HCT116 (cell line): ENCODE measurements at regions not wholly inside any gene's neighbourhood (a gene's known extent, or its start where the extent isn't known, plus 50 kb on each side); places are given as distances from the start of the nearest gene placed in this dataset.

Source experiments
- ATAC-seq: fragments of 200-7000 bp; cut with Tn5 transposase; 2 replicates; pipeline ENCODE4 v1.9.1; 2020; ENCODE audit warnings: mild to moderate bottlenecking, moderate library complexity
- BruUV-seq: library from RNA; stranded (reverse); fragments of 400-500 nt; replicated peaks from 2 replicates; lab custom pipeline; 2021; lab: Mats Ljungman, UMichigan
- CTCF ChIA-PET: fragments of 300-600 bp; sonication (Branson Sonifier 250); formaldehyde crosslinking; loops from one replicate; lab custom pipeline; 2021; ENCODE audit warnings: antibody characterized with exemption; lab: Charles Lee
- POLR2A ChIA-PET: fragments of 300-600, 350-600 bp; sonication (Branson Sonifier 250); formaldehyde crosslinking; loops from one replicate; lab custom pipeline; 2021; ENCODE audit warnings: antibody characterized with exemption; lab: Charles Lee
- RAD21 ChIA-PET, 2 experiments: fragments of 300-600 bp; sonication (Branson Sonifier 250); formaldehyde crosslinking; loops; one replicate each; lab custom pipeline; 2023; ENCODE audit warnings: low total read pairs in 2 of 2; ENCODE audit not compliant: uncharacterized antibody in 2 of 2, unreplicated experiment in 2 of 2, low non-redundant PET in 1 of 2; lab: Charles Lee
- DNase-seq: peaks from one replicate; pipeline ENCODE4 v3.0.0-alpha.2; 2010; ENCODE audit warnings: low read depth, low spot score
- H2AFZ ChIP-seq: fragments of 200-600 bp; shearing (Covaris generic), sonication (generic); 2 replicates; pipeline ENCODE4 v1.6.1; 2017; ENCODE audit warnings: low read depth, mixed run types, mixed read lengths, antibody characterized with exemption, low read length; ENCODE audit not compliant: poor library complexity, severe bottlenecking
- H3K27ac ChIP-seq: 2 replicates; pipeline ENCODE4 v1.5.1; 2012; ENCODE audit warnings: low read depth, low read length
- H3K27me3 ChIP-seq: fragments of 200-600 bp; sonication (generic); 2 replicates; pipeline ENCODE4 v1.6.1; 2016; ENCODE audit warnings: mixed run types, low read length, mixed read lengths; ENCODE audit not compliant: insufficient read depth
- H3K36me3 ChIP-seq, 2 experiments: fragments of 200-500 bp in 1 of 2; fragments of 200-600 bp in 1 of 2; sonication (Bioruptor generic) in 1 of 2; sonication (generic) in 1 of 2; 2 replicates each; pipeline versions ENCODE4 v1.5.1 to v1.6.1; 2014 to 2016; ENCODE audit warnings: low read length in 2 of 2, inconsistent platforms in 1 of 2, mixed read lengths in 1 of 2, mixed run types in 1 of 2; ENCODE audit not compliant: insufficient read depth in 2 of 2, control insufficient read depth in 1 of 2
- H3K4me1 ChIP-seq, 2 experiments: fragments of 200-600 bp in 1 of 2; sonication (generic) in 1 of 2; 2 replicates each; pipeline versions ENCODE4 v1.5.1 to v1.6.1; 2012 to 2017; ENCODE audit warnings: low read length in 2 of 2, inconsistent platforms in 1 of 2, mild to moderate bottlenecking in 1 of 2, mixed read lengths in 1 of 2, mixed run types in 1 of 2, moderate library complexity in 1 of 2; ENCODE audit not compliant: insufficient read depth in 2 of 2, control insufficient read depth in 1 of 2
- H3K4me2 ChIP-seq: fragments of 200-600 bp; sonication (generic); 2 replicates; pipeline ENCODE4 v1.6.1; 2017; ENCODE audit warnings: mixed run types, low read length, mixed read lengths
- H3K4me3 ChIP-seq, 2 experiments: fragments of 200-600 bp in 1 of 2; sonication (generic) in 1 of 2; replicated peaks in 1 of 2; 2 replicates each; pipeline ENCODE4 v1.5.1; 2011 to 2016; ENCODE audit warnings: low read length in 2 of 2, control low read depth in 1 of 2, low read depth in 1 of 2, mild to moderate bottlenecking in 1 of 2, mixed read lengths in 1 of 2, mixed run types in 1 of 2
- H3K79me2 ChIP-seq: fragments of 200-600 bp; sonication (generic); 2 replicates; pipeline ENCODE4 v1.6.1; 2017; ENCODE audit warnings: mild to moderate bottlenecking, mixed run types, low read length, moderate library complexity, mixed read lengths; ENCODE audit not compliant: insufficient read depth
- H3K9ac ChIP-seq: fragments of 200-600 bp; sonication (generic); 2 replicates; pipeline ENCODE4 v1.6.1; 2016; ENCODE audit warnings: low read length, mixed read lengths
- H3K9me2 ChIP-seq: fragments of 200-600 bp; sonication (generic), shearing (Covaris generic); 2 replicates; pipeline ENCODE4 v1.6.1; 2017; ENCODE audit warnings: mixed run types, mild to moderate bottlenecking, moderate library complexity; ENCODE audit not compliant: insufficient read depth
- H3K9me3 ChIP-seq, 2 experiments: fragments of 200-500 bp in 1 of 2; fragments of 200-600 bp in 1 of 2; sonication (Bioruptor generic) in 1 of 2; sonication (generic) in 1 of 2; 2 replicates each; pipeline ENCODE4 v1.6.1; 2014 to 2017; ENCODE audit warnings: low read length in 2 of 2, mixed read lengths in 2 of 2, inconsistent platforms in 1 of 2, low read depth in 1 of 2, mild to moderate bottlenecking in 1 of 2, mixed run types in 1 of 2, moderate library complexity in 1 of 2; ENCODE audit not compliant: control insufficient read depth in 1 of 2, insufficient read depth in 1 of 2
- H4K20me1 ChIP-seq: fragments of 200-600 bp; sonication (generic), shearing (Covaris generic); 2 replicates; pipeline ENCODE4 v1.6.1; 2017; ENCODE audit warnings: mixed run types, mild to moderate bottlenecking, moderate library complexity; ENCODE audit not compliant: insufficient read depth
- ATF3 ChIP-seq: IDR thresholded peaks from 2 replicates; pipeline ENCODE4 v1.6.1; 2012
- CBX3 ChIP-seq: IDR thresholded peaks from 2 replicates; pipeline ENCODE4 v1.6.1; 2012; ENCODE audit warnings: low read depth
- CEBPB ChIP-seq: IDR thresholded peaks from 2 replicates; pipeline ENCODE4 v1.6.1; 2012; ENCODE audit warnings: low read depth
- CTCF ChIP-seq, 3 experiments: fragments of 200-600 bp in 1 of 3; sonication (generic) in 1 of 3; IDR thresholded peaks in 2 of 3; conservative IDR thresholded peaks in 1 of 3; 2 replicates each; pipeline ENCODE4 v1.5.1; 2012 to 2017; ENCODE audit warnings: low read depth in 2 of 3, low read length in 2 of 3, antibody characterized with exemption in 1 of 3, borderline replicate concordance in 1 of 3, control low read depth in 1 of 3, mild to moderate bottlenecking in 1 of 3, mixed read lengths in 1 of 3, mixed run types in 1 of 3, moderate library complexity in 1 of 3; ENCODE audit not compliant: insufficient read depth in 1 of 3
- EGR1 ChIP-seq: IDR thresholded peaks from 2 replicates; pipeline ENCODE4 v1.6.1; 2012; ENCODE audit warnings: low read depth
- EZH2 ChIP-seq: fragments of 200-600 bp; sonication (generic); IDR thresholded peaks from 2 replicates; pipeline ENCODE4 v1.6.1; 2017; ENCODE audit warnings: antibody characterized with exemption, mixed run types
- FOSL1 ChIP-seq: IDR thresholded peaks from 2 replicates; pipeline ENCODE4 v1.6.1; 2012; ENCODE audit warnings: low read depth
- JUND ChIP-seq: IDR thresholded peaks from 2 replicates; pipeline ENCODE4 v1.6.1; 2012
- POLR2A ChIP-seq: IDR thresholded peaks from 2 replicates; pipeline ENCODE4 v1.7.0; 2011; ENCODE audit warnings: borderline replicate concordance; ENCODE audit not compliant: insufficient read depth, insufficient read length; ENCODE audit errors: extremely low read depth
- POLR2AphosphoS5 ChIP-seq: IDR thresholded peaks from 2 replicates; pipeline ENCODE4 v1.6.1; 2011; ENCODE audit warnings: mild to moderate bottlenecking, low read depth, low read length, moderate library complexity
- SIN3A ChIP-seq: IDR thresholded peaks from 2 replicates; pipeline ENCODE4 v1.6.1; 2012; ENCODE audit warnings: low read depth
- SP1 ChIP-seq: IDR thresholded peaks from 2 replicates; pipeline ENCODE4 v1.6.1; 2012; ENCODE audit warnings: low read depth
- SRF ChIP-seq: IDR thresholded peaks from 2 replicates; pipeline ENCODE4 v1.6.1; 2012; ENCODE audit warnings: low read depth
- TCF7L2 ChIP-seq: IDR thresholded peaks from 2 replicates; pipeline ENCODE4 v1.7.0; 2011; ENCODE audit warnings: borderline replicate concordance, inconsistent platforms; ENCODE audit not compliant: insufficient read depth, insufficient read length; ENCODE audit errors: extremely low read depth
- YY1 ChIP-seq: IDR thresholded peaks from 2 replicates; pipeline ENCODE4 v1.6.1; 2011; ENCODE audit warnings: low read length, low read depth, moderate library complexity, mild to moderate bottlenecking; ENCODE audit not compliant: insufficient replicate concordance; ENCODE audit errors: extremely low read depth
- ZFX ChIP-seq: fragments of 450-650 bp; IDR thresholded peaks from 2 replicates; pipeline ENCODE4 v1.6.1; 2017
- ZNF274 ChIP-seq: fragments of 200-500 bp; sonication (Bioruptor generic); IDR thresholded peaks from 2 replicates; pipeline ENCODE4 v1.6.1; 2014; ENCODE audit warnings: mild to moderate bottlenecking, low read depth, low read length, inconsistent platforms
- intact Hi-C: fragments of 100-400 bp; cut with micrococcal nuclease; formaldehyde crosslinking; loops from 2 replicates; pipeline ENCODE4 v1.10.0; 2022
- TF ChIP-seq, protein P1 (sequence below): IDR thresholded peaks from 2 replicates; pipeline ENCODE4 v1.6.1; 2012
- TF ChIP-seq, protein P2 (sequence below): IDR thresholded peaks from 2 replicates; pipeline ENCODE4 v1.6.1; 2011; ENCODE audit warnings: mild to moderate bottlenecking, low read length, moderate library complexity; ENCODE audit not compliant: insufficient replicate concordance; ENCODE audit errors: extremely low read depth

- TF ChIP-seq, protein P1, sequence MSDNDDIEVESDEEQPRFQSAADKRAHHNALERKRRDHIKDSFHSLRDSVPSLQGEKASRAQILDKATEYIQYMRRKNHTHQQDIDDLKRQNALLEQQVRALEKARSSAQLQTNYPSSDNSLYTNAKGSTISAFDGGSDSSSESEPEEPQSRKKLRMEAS = no peak
- TF ChIP-seq JUND (no peak), EZH2 (no peak), POLR2AphosphoS5 (no peak), TCF7L2 (no peak), CEBPB (no peak), CBX3 (no peak)
- TF ChIP-seq, protein P2, sequence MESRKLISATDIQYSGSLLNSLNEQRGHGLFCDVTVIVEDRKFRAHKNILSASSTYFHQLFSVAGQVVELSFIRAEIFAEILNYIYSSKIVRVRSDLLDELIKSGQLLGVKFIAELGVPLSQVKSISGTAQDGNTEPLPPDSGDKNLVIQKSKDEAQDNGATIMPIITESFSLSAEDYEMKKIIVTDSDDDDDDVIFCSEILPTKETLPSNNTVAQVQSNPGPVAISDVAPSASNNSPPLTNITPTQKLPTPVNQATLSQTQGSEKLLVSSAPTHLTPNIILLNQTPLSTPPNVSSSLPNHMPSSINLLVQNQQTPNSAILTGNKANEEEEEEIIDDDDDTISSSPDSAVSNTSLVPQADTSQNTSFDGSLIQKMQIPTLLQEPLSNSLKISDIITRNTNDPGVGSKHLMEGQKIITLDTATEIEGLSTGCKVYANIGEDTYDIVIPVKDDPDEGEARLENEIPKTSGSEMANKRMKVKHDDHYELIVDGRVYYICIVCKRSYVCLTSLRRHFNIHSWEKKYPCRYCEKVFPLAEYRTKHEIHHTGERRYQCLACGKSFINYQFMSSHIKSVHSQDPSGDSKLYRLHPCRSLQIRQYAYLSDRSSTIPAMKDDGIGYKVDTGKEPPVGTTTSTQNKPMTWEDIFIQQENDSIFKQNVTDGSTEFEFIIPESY = no peak
- TF ChIP-seq, all 23 proteins: peak for 0
Measured at GRCh38 chr6:40268166-40268565, 319.0 kb downstream of the LRFN2 start (continued).

- Histone ChIP-seq H3K9me2 (no peaks in the 10 kb centered on the region), H3K27me3 (peaks cover 49% of the 10 kb centered on the region; the same call in 1 of the 2 replicates), H4K20me1 (no peaks in the 10 kb centered on the region), H3K9me3 (no peaks in the 10 kb centered on the region), H2AFZ (no peak overlapping the region), H3K4me3 (no peak overlapping the region), H3K4me1 (no peaks in the 10 kb centered on the region), H3K9ac (no peak overlapping the region), H3K79me2 (no peaks in the 10 kb centered on the region), H3K27ac (no peak overlapping the region), H3K4me2 (no peak overlapping the region), H3K36me3 (no peaks in the 10 kb centered on the region)
- CTCF ChIA-PET = no interaction called here
- ATAC-seq (no peak), DNase-seq (no peak)
- RAD21 ChIA-PET = no interaction called here
- no peak for TF ChIP-seq YY1
- no peak for TF ChIP-seq POLR2A
- TF ChIP-seq, protein P1 = no peak
- TF ChIP-seq TCF7L2 = no peak
- no peak for TF ChIP-seq EGR1
- no peak for TF ChIP-seq CEBPB
- no peak for TF ChIP-seq ZFX
- TF ChIP-seq FOSL1 = no peak
- no peak for TF ChIP-seq ZNF274
- no peak for TF ChIP-seq CTCF (IDR thresholded peaks at IDR 0.05 in 2 of 3, conservative IDR thresholded peaks at IDR 0.05 in 1 of 3; ENCODE audit: borderline replicate concordance in 1 of 3, insufficient read depth in 1 of 3, low read depth in 2 of 3, low read length in 2 of 3)
- TF ChIP-seq, protein P2 = no peak
- no peak for TF ChIP-seq ATF3
- no peak for TF ChIP-seq SIN3A
- no peak for TF ChIP-seq SRF
- no peak for TF ChIP-seq SP1
- no peak for TF ChIP-seq JUND
- no peak for TF ChIP-seq CBX3
- intact Hi-C loops = no loop called here
- no TSS peak for BruUV-seq
- POLR2A ChIA-PET = no interaction called here
Measured at GRCh38 chr6:40265615-40266014, 321.5 kb downstream of the LRFN2 start.
